ENCODE measurements at regions not wholly inside any gene's neighbourhood (a gene's known extent, or its start where the extent isn't known, plus 50 kb on each side); places are given as distances from the start of the nearest gene placed in this dataset.
"Not testable (repeated sequence)": the region's sequence is repeated elsewhere in the genome, so short reads cannot be mapped to it uniquely, and the experiment has no call there.

DNA sequence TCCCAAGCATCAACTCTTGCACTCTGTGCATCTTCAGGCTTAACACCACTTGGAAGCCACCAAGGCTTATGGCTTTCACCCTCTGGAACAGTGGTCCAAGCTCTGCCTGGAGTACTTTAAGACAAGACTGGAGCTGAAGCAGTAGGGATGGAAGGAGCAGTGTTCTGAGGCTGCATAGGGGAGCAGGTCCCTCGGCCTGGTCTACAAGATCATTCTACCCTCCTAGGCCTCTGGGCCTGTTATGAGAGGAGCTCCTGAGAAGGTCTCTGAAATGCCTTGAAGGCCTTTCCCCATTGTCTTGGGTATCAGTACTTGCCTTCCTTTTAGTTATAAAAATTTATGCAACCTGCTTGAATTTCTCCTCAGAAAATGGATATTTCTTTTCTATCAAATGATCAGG, 286.7 kb downstream of the CPXCR1 start:
- TF ChIP-seq POLR2A (IDR thresholded peaks at IDR 0.05) (no peak), POLR2AphosphoS5 (IDR thresholded peaks at IDR 0.05) (no peak), EP300 (IDR thresholded peaks at IDR 0.05) (no peak)
- TF ChIP-seq, protein P1, sequence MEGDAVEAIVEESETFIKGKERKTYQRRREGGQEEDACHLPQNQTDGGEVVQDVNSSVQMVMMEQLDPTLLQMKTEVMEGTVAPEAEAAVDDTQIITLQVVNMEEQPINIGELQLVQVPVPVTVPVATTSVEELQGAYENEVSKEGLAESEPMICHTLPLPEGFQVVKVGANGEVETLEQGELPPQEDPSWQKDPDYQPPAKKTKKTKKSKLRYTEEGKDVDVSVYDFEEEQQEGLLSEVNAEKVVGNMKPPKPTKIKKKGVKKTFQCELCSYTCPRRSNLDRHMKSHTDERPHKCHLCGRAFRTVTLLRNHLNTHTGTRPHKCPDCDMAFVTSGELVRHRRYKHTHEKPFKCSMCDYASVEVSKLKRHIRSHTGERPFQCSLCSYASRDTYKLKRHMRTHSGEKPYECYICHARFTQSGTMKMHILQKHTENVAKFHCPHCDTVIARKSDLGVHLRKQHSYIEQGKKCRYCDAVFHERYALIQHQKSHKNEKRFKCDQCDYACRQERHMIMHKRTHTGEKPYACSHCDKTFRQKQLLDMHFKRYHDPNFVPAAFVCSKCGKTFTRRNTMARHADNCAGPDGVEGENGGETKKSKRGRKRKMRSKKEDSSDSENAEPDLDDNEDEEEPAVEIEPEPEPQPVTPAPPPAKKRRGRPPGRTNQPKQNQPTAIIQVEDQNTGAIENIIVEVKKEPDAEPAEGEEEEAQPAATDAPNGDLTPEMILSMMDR (IDR thresholded peaks at IDR 0.05): no peak
- Histone ChIP-seq H3K9me3 (peaks cover 0 to 17% (median 6%) of the 10 kb centered on the region in 4 donors), H3K36me3 (no peaks in the 10 kb centered on the region), H3K4me3 (no peak overlapping the region), H3K27ac (no peak overlapping the region), H3K27me3 (no peaks in the 10 kb centered on the region), H3K4me1 (no peaks in the 10 kb centered on the region)
- intact Hi-C loops (cut with DNase I; ENCODE audit: low total_unique reads): no loop called here
- no peak for DNase-seq
- 78 to 91% (median 82%) methylated on average over 1 of the region's 1 CpG for WGBS, 5 donors

DNA sequence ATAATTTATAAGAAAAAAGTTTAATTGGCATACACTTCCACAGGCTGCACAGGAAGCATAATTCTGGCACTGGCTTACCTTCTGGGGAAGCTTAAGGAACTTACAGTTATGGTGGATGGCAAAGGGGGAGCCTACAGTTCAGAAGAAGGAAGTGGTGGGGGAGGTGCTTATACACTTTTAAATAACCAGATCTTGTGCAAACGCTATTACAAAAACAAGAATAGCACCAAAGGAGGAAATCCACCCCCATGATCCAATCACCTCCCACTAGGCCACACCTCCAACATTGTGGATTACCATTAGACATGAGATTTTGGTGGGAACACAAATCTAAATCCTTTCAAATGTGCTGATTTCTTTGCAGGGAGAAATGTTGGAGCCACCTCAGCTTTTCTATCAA, 287.7 kb downstream of the CPXCR1 start:
- Histone ChIP-seq H3K27ac (no peak overlapping the region), H3K36me3 (no peaks in the 10 kb centered on the region), H3K4me1 (no peaks in the 10 kb centered on the region), H3K27me3 (no peaks in the 10 kb centered on the region), H3K9me3 (peaks cover 0 to 17% (median 6%) of the 10 kb centered on the region in 4 donors), H3K4me3 (no peak overlapping the region)
- DNase-seq: no peak
- TF ChIP-seq POLR2AphosphoS5 (IDR thresholded peaks at IDR 0.05) (no peak), POLR2A (IDR thresholded peaks at IDR 0.05) (no peak), EP300 (IDR thresholded peaks at IDR 0.05) (no peak)
- TF ChIP-seq, protein P1 (IDR thresholded peaks at IDR 0.05): no peak
- intact Hi-C loops (cut with DNase I; ENCODE audit: low total_unique reads): no loop called here
- WGBS, 5 donors: 56 to 82% (median 78%) methylated on average over 1 of the region's 1 CpG

DNA sequence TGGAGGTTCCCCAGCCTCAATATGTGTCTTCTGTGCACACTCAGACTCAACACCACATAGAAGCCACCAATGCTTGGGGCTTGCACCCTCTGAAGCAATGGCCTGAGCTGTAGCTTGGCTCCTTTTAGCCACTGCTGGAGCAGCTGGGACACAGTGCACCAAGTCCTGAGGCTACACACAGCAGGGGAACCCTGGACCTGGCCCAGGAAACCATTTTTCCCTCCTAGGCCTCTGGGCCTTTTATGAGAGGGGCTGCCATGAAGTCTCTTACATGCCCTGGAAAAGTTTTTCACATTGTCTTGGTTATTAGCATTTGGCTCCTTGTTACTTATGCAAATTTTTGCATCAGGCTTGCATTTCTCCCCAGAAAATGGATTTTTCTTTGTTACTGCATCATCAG, 306.2 kb downstream of the CPXCR1 start:
- no peaks in the 10 kb centered on the region for H3K36me3 ChIP-seq
- TF ChIP-seq EP300 (IDR thresholded peaks at IDR 0.05) (no peak), POLR2AphosphoS5 (IDR thresholded peaks at IDR 0.05) (no peak), POLR2A (IDR thresholded peaks at IDR 0.05) (no peak)
- TF ChIP-seq, protein P1 (IDR thresholded peaks at IDR 0.05): no peak
- DNase-seq: no peak
- no peak overlapping the region for H3K27ac ChIP-seq
- intact Hi-C loops (cut with DNase I; ENCODE audit: low total_unique reads): no loop called here
- no peak overlapping the region for H3K4me3 ChIP-seq
- H3K4me1 ChIP-seq: no peaks in the 10 kb centered on the region
- H3K27me3 ChIP-seq: no peaks in the 10 kb centered on the region
- H3K9me3 ChIP-seq: peaks cover 0 to 5% (median 0%) of the 10 kb centered on the region in 4 donors

DNA sequence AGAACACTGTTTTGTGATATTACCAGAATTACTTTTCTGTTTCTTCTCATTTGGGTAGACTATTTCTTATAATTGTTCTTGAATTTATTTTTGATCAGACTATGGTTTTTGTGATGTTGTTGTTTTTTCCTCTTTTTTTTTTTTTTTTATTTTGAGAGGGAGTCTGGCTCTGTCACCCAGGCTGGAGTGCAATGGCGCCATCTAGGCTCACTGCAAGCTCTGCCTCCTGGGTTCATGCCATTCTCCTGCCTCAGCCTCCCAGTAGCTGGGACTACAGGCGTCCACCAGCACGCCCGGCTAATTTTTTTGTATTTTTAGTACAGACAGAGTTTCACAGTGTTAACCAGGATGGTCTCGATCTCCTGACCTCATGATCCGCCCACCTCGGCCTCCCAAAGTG, 352.6 kb downstream of the CPXCR1 start:
- DNase-seq; H3K27me3 ChIP-seq; H3K27ac ChIP-seq; H3K4me3 ChIP-seq; intact Hi-C loops (cut with DNase I; ENCODE audit: low total_unique reads); H3K4me1 ChIP-seq; H3K36me3 ChIP-seq: not testable (repeated sequence)
- peaks cover 0 to 18% (median 3%) of the 10 kb centered on the region in 4 donors for H3K9me3 ChIP-seq
- 79 to 93% (median 89%) methylated on average over 7 of the region's 7 CpGs for WGBS, 5 donors

DNA sequence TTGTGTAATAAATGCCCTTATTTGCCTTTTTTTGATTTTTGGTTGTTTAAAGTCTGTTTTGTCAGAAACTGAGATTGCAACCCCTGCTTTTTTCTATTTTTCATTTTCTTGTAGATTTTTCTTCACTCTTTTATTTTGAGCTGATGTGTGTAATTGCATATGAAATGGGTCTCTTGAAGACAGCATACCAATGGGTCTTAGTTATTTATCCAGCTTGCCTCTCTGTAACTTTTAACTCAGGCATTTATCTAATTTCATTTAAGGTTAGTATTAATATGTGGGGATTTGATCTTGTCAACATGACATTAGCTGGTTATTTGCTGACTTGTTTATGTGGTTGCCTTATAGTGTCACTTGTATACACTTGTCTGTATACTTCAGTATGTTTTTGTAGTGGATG, 378.0 kb downstream of the CPXCR1 start:
- Histone ChIP-seq H3K36me3 (no peaks in the 10 kb centered on the region), H3K27ac (no peak overlapping the region), H3K4me3 (no peak overlapping the region), H3K27me3 (no peaks in the 10 kb centered on the region), H3K9me3 (peaks cover 0 to 35% (median 2%) of the 10 kb centered on the region in 4 donors), H3K4me1 (no peaks in the 10 kb centered on the region)
- TF ChIP-seq, protein P1 (IDR thresholded peaks at IDR 0.05): no peak
- TF ChIP-seq EP300 (IDR thresholded peaks at IDR 0.05) (no peak), POLR2A (IDR thresholded peaks at IDR 0.05) (no peak), POLR2AphosphoS5 (IDR thresholded peaks at IDR 0.05) (no peak)
- intact Hi-C loops (cut with DNase I; ENCODE audit: low total_unique reads): no loop called here
- DNase-seq: no peak

Small RNA genes in the stretch of these regions (small RNA-seq; reads per million reads assigned to genes)
- 0 reads per million in 4 donors for gene AL731768.1

All from stomach (tissue), 8 donors.